Karpas-422 (cell line): ENCODE measurements at regions not wholly inside any gene's neighbourhood (a gene's known extent, or its start where the extent isn't known, plus 50 kb on each side); places are given as distances from the start of the nearest gene placed in this dataset.

ENCODE experiments used
- DNase-seq: peaks from one replicate; pipeline ENCODE4 v3.0.0-alpha.2; 2015
- H2AFZ ChIP-seq: fragments of 200-600 bp; sonication (generic); 2 replicates; pipeline ENCODE4 v1.6.1; 2014; ENCODE audit warnings: antibody characterized with exemption, low read length, mixed read lengths
- H3K27ac ChIP-seq: fragments of 200-600 bp; sonication (generic); 2 replicates; pipeline ENCODE4 v1.5.1; 2014; ENCODE audit warnings: mild to moderate bottlenecking, low read length, moderate library complexity
- H3K27me3 ChIP-seq: fragments of 200-600 bp; sonication (generic); 2 replicates; pipeline ENCODE4 v1.6.1; 2014; ENCODE audit warnings: low read length, mixed read lengths
- H3K36me3 ChIP-seq: fragments of 200-600 bp; sonication (generic); 2 replicates; pipeline ENCODE4 v1.6.1; 2014; ENCODE audit warnings: low read length, mixed read lengths; ENCODE audit not compliant: insufficient read depth
- H3K4me1 ChIP-seq: fragments of 200-600 bp; sonication (generic); 2 replicates; pipeline ENCODE4 v1.6.1; 2014; ENCODE audit warnings: mild to moderate bottlenecking, low read length, mixed read lengths
- H3K4me2 ChIP-seq: fragments of 200-600 bp; sonication (generic); 2 replicates; pipeline ENCODE4 v1.6.1; 2014; ENCODE audit warnings: low read length, low read depth, mild to moderate bottlenecking; ENCODE audit not compliant: poor library complexity, severe bottlenecking
- H3K4me3 ChIP-seq: fragments of 200-600 bp; sonication (generic); 2 replicates; pipeline ENCODE4 v1.5.1; 2014; ENCODE audit warnings: mild to moderate bottlenecking, antibody characterized with exemption, low read length, mixed read lengths
- H3K79me2 ChIP-seq: fragments of 200-600 bp; sonication (generic); 2 replicates; pipeline ENCODE4 v1.6.1; 2014; ENCODE audit warnings: mild to moderate bottlenecking, low read length, mixed read lengths
- H3K9ac ChIP-seq: fragments of 200-600 bp; sonication (generic); 2 replicates; pipeline ENCODE4 v1.6.0; 2014; ENCODE audit warnings: low read length
- H3K9me2 ChIP-seq: fragments of 200-600 bp; sonication (generic), shearing (Covaris generic); replicated peaks from 2 replicates; pipeline ENCODE4 v1.6.0; 2014; ENCODE audit warnings: mild to moderate bottlenecking, low read length, moderate library complexity; ENCODE audit not compliant: insufficient read depth
- H3K9me3 ChIP-seq: fragments of 300-700, 200-600 bp; sonication (generic); 2 replicates; pipeline ENCODE4 v1.6.1; 2014; ENCODE audit warnings: low read length, mixed read lengths
- H4K20me1 ChIP-seq: fragments of 200-600 bp; sonication (generic); 2 replicates; pipeline ENCODE4 v1.6.1; 2014; ENCODE audit warnings: mild to moderate bottlenecking, antibody characterized with exemption, low read length, low read depth; ENCODE audit not compliant: insufficient read depth

DNA sequence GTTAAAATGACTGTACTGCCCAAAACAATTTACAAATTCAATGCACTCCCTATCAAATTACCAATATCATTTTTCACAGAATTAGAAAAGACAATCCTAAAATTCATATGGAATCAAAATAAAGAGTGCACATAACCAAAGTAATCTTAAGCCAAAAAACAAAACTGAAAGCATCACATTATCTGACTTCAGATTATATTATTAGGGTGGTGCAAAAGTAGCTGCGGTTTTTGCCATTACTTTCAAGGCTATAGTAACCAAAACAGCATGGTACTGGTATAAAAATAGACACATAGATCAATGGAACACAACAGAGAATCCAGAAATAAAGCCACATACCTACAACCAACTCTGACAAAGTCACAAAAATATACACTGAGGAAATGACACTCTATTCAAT is 396.6 kb downstream of the EIPR1 start:
- Histone ChIP-seq H3K79me2 (no peaks in the 10 kb centered on the region), H3K4me1 (no peaks in the 10 kb centered on the region), H3K9me2 (no peaks in the 10 kb centered on the region), H4K20me1 (no peaks in the 10 kb centered on the region), H3K4me3 (no peak overlapping the region), H3K27me3 (no peaks in the 10 kb centered on the region), H3K36me3 (no peaks in the 10 kb centered on the region), H3K27ac (no peak overlapping the region), H2AFZ (no peak overlapping the region), H3K9ac (no peak overlapping the region), H3K9me3 (no peaks in the 10 kb centered on the region), H3K4me2 (no peak overlapping the region)
- no peak for DNase-seq

DNA sequence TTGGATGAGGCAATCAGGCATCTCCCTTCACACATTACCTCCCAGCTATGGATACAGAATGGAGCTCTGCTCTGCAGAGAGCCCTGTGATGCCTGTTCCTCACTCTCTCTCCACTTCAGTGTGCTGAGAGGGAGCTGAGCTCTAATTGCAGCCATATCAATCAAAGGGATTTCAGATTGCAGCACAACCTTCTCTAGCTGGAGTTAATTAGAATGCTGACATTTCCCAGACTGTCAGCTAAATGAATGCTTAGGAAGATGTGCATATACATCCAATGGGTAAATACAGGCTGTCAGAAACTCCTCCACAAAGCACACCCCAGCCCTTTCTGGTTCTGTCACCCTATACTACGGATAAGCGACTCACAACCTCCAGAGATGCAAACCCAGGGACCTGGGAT is 402.6 kb downstream of the EIPR1 start:
- Histone ChIP-seq H3K9ac (no peak overlapping the region), H3K36me3 (no peaks in the 10 kb centered on the region)

DNA sequence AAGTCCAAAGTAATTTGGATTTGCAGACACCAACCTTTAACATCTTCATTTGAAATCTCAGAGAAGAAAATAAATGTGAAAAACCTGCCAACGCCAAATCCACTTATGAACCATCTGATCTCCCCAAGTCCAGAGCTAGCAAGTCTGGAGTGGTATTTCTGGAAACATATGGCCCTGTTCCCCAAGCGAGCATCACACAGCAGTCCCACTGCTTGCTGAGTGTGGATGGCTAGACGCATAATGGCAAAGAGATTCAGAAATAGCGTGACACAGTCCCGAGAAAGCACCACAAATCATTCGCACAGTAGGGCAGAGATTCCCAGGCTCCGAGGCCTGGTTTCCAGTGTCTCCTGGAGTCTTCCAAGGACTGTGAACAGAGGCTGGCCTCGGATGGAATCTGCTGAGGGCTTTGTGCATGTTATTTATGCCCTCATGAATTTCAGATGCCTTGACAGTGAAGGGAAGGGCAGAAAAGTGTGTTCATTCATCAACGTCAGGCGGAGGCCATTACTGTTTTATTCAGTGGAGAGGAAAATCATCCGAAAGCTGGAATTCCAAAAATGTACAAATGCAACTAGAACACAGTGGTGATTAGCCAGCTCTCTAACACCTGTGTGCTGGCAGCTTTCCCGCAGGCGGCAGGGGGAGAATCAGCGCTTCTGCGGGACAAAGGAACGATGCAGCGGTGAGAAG is 417.0 kb downstream of the EIPR1 start:
- Histone ChIP-seq H2AFZ (no peak overlapping the region), H3K9ac (no peak overlapping the region), H3K4me3 (no peak overlapping the region), H3K9me3 (no peaks in the 10 kb centered on the region; the same call in 1 of the 2 replicates), H3K4me2 (no peak overlapping the region), H3K79me2 (no peaks in the 10 kb centered on the region), H3K9me2 (no peaks in the 10 kb centered on the region), H4K20me1 (no peaks in the 10 kb centered on the region), H3K27ac (no peak overlapping the region), H3K36me3 (no peaks in the 10 kb centered on the region), H3K27me3 (no peaks in the 10 kb centered on the region), H3K4me1 (no peaks in the 10 kb centered on the region)
- no peak for DNase-seq

More for the DNA sequence above, 402.6 kb downstream of the EIPR1 start:
- no peaks in the 10 kb centered on the region for H3K27me3 ChIP-seq
- no peak for DNase-seq
- H3K9me2 ChIP-seq, result no peaks in the 10 kb centered on the region
- no peak overlapping the region for H2AFZ ChIP-seq
- H3K79me2 ChIP-seq, result no peaks in the 10 kb centered on the region
- no peak overlapping the region for H3K4me3 ChIP-seq
- no peaks in the 10 kb centered on the region for H4K20me1 ChIP-seq
- H3K4me1 ChIP-seq, result no peaks in the 10 kb centered on the region
- no peak overlapping the region for H3K4me2 ChIP-seq
- no peaks in the 10 kb centered on the region for H3K9me3 ChIP-seq
- H3K27ac ChIP-seq, result no peak overlapping the region

DNA sequence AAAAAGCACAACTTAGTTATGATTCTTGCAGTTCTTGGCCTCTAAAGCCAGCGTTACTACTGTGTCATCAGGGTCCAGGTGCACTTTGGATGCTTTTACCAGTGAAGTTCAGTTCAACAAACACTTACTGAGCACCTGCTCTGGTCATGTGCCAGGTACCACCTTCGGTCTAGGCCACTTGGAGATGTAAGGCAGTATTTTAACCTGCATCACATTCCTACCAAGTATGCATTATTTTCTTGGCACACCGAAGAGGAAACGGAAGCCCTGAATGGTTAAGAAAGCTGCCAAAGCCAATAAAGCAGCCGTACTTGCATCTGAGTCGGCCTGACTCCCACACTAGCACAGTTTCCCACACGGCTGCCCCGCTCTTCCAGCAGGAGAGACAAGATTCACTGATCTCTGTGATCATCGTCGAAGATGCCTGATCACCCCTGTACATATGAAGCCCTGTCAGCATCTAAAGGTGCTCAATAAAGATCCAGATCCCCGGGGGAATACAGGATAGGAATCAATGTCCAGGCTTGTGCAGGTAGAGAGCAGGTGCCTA is 427.1 kb downstream of the EIPR1 start:
- Histone ChIP-seq H3K9me3 (no peaks in the 10 kb centered on the region), H3K9ac (no peak overlapping the region), H3K27ac (no peak overlapping the region), H2AFZ (no peak overlapping the region), H3K79me2 (no peaks in the 10 kb centered on the region), H3K4me1 (no peaks in the 10 kb centered on the region), H3K36me3 (no peaks in the 10 kb centered on the region), H3K4me3 (no peak overlapping the region), H3K9me2 (no peaks in the 10 kb centered on the region), H3K27me3 (no peaks in the 10 kb centered on the region), H4K20me1 (no peaks in the 10 kb centered on the region), H3K4me2 (no peak overlapping the region)
- no peak for DNase-seq

DNA sequence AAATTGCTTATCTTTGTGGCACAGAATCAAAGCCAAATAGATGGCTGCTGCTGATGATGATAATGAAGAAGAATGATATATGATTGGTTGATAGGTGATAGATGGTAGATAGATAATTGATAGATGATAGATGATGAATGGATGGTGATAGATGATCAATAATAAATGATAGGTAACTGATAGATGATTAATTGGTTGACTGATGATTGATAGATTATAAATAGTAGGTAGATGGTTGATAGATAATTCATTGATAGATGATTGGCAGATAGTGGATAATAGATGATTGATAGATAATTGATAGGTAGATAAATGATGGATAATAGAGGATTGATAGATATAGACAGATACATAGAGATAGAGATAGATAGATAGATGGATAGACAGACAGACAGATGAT is 430.2 kb downstream of the EIPR1 start:
- no peak for DNase-seq
- H3K27me3 ChIP-seq, result no peaks in the 10 kb centered on the region
- H3K4me2 ChIP-seq, result no peak overlapping the region
- no peak overlapping the region for H3K4me3 ChIP-seq
- no peak overlapping the region for H2AFZ ChIP-seq
- no peaks in the 10 kb centered on the region for H4K20me1 ChIP-seq
- H3K4me1 ChIP-seq, result peaks cover 22% of the 10 kb centered on the region
- no peak overlapping the region for H3K27ac ChIP-seq
- H3K9me2 ChIP-seq, result no peaks in the 10 kb centered on the region
- no peak overlapping the region for H3K9ac ChIP-seq
- no peaks in the 10 kb centered on the region for H3K79me2 ChIP-seq
- H3K36me3 ChIP-seq, result no peaks in the 10 kb centered on the region
- H3K9me3 ChIP-seq, result no peaks in the 10 kb centered on the region

DNA sequence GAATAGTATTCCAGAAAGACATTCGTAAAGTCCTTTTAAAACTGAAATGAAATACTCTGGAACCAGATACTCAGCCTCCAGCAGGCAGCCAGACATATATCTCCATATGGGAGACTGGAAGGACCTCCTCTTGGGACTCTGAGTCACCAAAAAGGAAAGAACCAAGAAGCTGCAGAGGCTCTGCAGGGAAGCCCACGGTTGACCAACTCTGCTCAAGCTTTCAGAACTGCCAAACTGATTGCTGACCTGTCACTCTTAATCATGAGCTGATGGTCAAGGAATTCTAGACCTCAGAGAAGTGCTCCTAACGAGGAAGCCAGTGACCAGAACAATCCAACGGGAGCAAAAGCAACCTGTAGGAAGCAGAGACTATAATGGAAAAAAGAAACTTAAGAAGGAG is 434.7 kb downstream of the EIPR1 start:
- no peaks in the 10 kb centered on the region for H3K36me3 ChIP-seq
- H4K20me1 ChIP-seq, result no peaks in the 10 kb centered on the region
- no peak overlapping the region for H3K4me2 ChIP-seq

DNA sequence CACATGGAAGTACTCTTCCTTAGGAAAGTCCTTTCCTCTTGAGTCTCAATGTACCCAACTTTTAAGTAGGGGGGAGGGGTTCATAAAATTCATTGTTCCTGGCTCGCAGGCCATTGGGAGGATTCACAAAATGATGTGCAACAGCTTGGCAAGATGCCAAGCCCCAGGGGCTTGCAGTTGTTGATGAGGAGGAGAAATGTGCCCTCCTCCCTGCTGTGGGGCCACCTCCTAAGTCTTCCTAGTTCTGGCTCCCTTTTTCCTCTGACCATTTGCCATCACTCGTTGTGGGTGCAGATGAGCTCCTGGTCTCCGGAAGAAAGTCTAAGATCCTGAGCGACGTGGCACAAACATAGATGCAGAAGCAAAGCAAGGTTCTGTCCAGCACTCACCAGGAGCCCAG is 435.4 kb downstream of the EIPR1 start:
- H3K79me2 ChIP-seq, result no peaks in the 10 kb centered on the region
- H3K4me3 ChIP-seq, result no peak overlapping the region
- H3K9ac ChIP-seq, result no peak overlapping the region
- no peaks in the 10 kb centered on the region for H4K20me1 ChIP-seq
- no peaks in the 10 kb centered on the region for H3K36me3 ChIP-seq
- no peaks in the 10 kb centered on the region for H3K9me3 ChIP-seq
- H3K27me3 ChIP-seq, result no peaks in the 10 kb centered on the region
- H3K4me2 ChIP-seq, result no peak overlapping the region
- H3K27ac ChIP-seq, result no peak overlapping the region
- no peak for DNase-seq
- H2AFZ ChIP-seq, result no peak overlapping the region
- H3K4me1 ChIP-seq, result peaks cover 42% of the 10 kb centered on the region
- H3K9me2 ChIP-seq, result no peaks in the 10 kb centered on the region

More for the DNA sequence above, 434.7 kb downstream of the EIPR1 start:
- no peak for DNase-seq
- Histone ChIP-seq H3K79me2 (no peaks in the 10 kb centered on the region), H3K4me1 (peaks cover 42% of the 10 kb centered on the region), H2AFZ (no peak overlapping the region), H3K9me2 (no peaks in the 10 kb centered on the region), H3K9ac (no peak overlapping the region), H3K27ac (no peak overlapping the region), H3K9me3 (no peaks in the 10 kb centered on the region), H3K4me3 (no peak overlapping the region), H3K27me3 (no peaks in the 10 kb centered on the region)

DNA sequence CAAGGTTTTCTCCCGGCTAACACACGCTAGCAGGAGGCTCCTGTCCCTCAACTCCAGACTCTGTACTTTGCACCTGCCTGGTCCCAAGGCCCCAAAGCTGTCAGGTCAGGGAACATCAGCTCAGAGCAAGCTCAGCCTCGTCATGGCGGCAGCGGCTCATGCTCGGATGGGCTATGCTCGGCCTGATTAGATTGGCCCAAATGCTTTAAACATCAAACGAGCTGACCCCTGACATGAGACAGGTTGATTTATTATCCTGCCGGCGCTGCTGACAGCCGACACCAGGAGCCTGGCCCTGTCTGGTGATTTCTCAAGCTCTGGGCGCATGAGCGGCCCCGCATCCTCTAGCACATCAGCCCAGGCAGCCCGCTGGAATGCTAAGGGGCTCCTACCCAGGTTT is 436.4 kb downstream of the EIPR1 start:
- Histone ChIP-seq H3K27me3 (no peaks in the 10 kb centered on the region), H3K9me3 (no peaks in the 10 kb centered on the region), H3K4me2 (no peak overlapping the region), H3K27ac (no peak overlapping the region), H3K36me3 (no peaks in the 10 kb centered on the region), H3K9ac (no peak overlapping the region), H2AFZ (no peak overlapping the region), H3K4me3 (no peak overlapping the region), H3K79me2 (no peaks in the 10 kb centered on the region), H4K20me1 (no peaks in the 10 kb centered on the region), H3K9me2 (no peaks in the 10 kb centered on the region), H3K4me1 (peaks cover 42% of the 10 kb centered on the region)
- no peak for DNase-seq
